K562 (cell line): ENCODE measurements at regions not wholly inside any gene's neighbourhood (a gene's known extent, or its start where the extent isn't known, plus 50 kb on each side); places are given as distances from the start of the nearest gene placed in this dataset.

Source experiments
- ASH1L ChIP-seq: fragments of 450-650 bp; IDR thresholded peaks from 2 replicates; pipeline ENCODE4 v1.6.1; 2018; ENCODE audit warnings: borderline replicate concordance, mild to moderate bottlenecking, low read depth; ENCODE audit not compliant: partially characterized antibody
- CREB1 ChIP-seq, 2 experiments: sonication (generic) in 1 of 2; formaldehyde crosslinking in 1 of 2; IDR thresholded peaks; 2 replicates each; pipeline versions ENCODE4 v1.6.1 to v1.8.0; 2012 to 2022; ENCODE audit warnings: inconsistent platforms in 1 of 2, mild to moderate bottlenecking in 1 of 2, missing genetic modification reagents in 1 of 2, moderate library complexity in 1 of 2
- FOXM1 ChIP-seq, 2 experiments: fragments of 450-650 bp in 1 of 2; sonication (generic) in 1 of 2; formaldehyde crosslinking in 1 of 2; IDR thresholded peaks; 2 replicates each; pipeline versions ENCODE4 v1.6.1 to v1.9.0; 2017 to 2022; ENCODE audit warnings: low read depth in 2 of 2, mild to moderate bottlenecking in 2 of 2, missing genetic modification reagents in 1 of 2, moderate library complexity in 1 of 2
- IRF1 ChIP-seq: sonication (generic); formaldehyde crosslinking; IDR thresholded peaks from 2 replicates; pipeline ENCODE4 v1.8.0; 2022; ENCODE audit warnings: missing genetic modification reagents, mild to moderate bottlenecking, borderline replicate concordance
- PKNOX1 ChIP-seq: fragments of 450-650 bp; IDR thresholded peaks from 2 replicates; pipeline ENCODE4 v1.6.1; 2016
- RAD21 ChIP-seq, 2 experiments: fragments of 250-450 bp in 1 of 2; fragments of 450-650 bp in 1 of 2; sonication (Bioruptor Pico) in 1 of 2; formaldehyde crosslinking in 1 of 2; IDR thresholded peaks in 1 of 2; conservative IDR thresholded peaks in 1 of 2; 2 replicates each; pipeline versions ENCODE4 v1.4.0 to v1.8.0; 2020 to 2022; ENCODE audit warnings: mild to moderate bottlenecking in 2 of 2, moderate library complexity in 1 of 2
- ZNF12 ChIP-seq: sonication (generic); formaldehyde crosslinking; IDR thresholded peaks from 2 replicates; pipeline ENCODE4 v1.4.0; 2020; ENCODE audit warnings: mild to moderate bottlenecking, missing genetic modification reagents
- ZSCAN32 ChIP-seq: fragments of 450-650 bp; formaldehyde crosslinking; IDR thresholded peaks from 2 replicates; pipeline ENCODE4 v1.4.0; 2020; ENCODE audit warnings: mild to moderate bottlenecking, moderate library complexity
- TF ChIP-seq, protein P1 (sequence below): fragments of 250-450 bp; sonication (Bioruptor Pico); IDR thresholded peaks from 2 replicates; pipeline ENCODE4 v1.8.0; 2021; ENCODE audit warnings: mild to moderate bottlenecking, moderate library complexity

DNA sequence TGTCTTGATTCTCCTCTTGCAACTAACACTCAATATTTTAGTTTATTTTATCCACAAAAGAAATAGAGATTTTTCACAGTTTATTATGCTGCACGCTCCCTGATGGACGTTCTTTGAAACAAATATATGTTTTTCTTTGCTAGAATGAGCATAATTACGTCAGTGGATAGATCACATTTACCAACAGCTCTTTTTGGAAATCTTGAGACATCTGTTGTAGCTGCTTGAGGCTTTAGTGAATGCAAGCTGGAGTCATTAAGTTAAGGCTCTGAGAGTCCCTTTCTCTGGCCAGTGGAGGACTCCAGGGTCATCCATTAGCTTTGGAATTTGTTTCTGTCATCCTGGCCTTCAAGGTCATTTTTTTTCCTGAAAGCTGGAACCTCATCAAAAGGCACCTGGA lies 405.6 kb upstream of the TMEM132C start:
- TF ChIP-seq ZSCAN32 (CRISPR knock-in tag): no peak
- TF ChIP-seq ASH1L: no peak
- TF ChIP-seq FOXM1 (IDR thresholded peaks at IDR 0.05; ENCODE audit: low read depth): no peak
- TF ChIP-seq FOXM1 (CRISPR knock-in tag; IDR thresholded peaks at IDR 0.05; ENCODE audit: low read depth): no peak
- no peak for TF ChIP-seq IRF1 (CRISPR knock-in tag)
- TF ChIP-seq CREB1 (IDR thresholded peaks at IDR 0.05): no peak
- no peak for TF ChIP-seq CREB1 (CRISPR knock-in tag; IDR thresholded peaks at IDR 0.05)
- no peak for TF ChIP-seq PKNOX1
- TF ChIP-seq ZNF12 (CRISPR knock-in tag): no peak
- no peak for TF ChIP-seq RAD21 (CRISPR knock-in tag; conservative IDR thresholded peaks at IDR 0.05 in 1 of 2, IDR thresholded peaks at IDR 0.05 in 1 of 2)
- TF ChIP-seq, protein P1, sequence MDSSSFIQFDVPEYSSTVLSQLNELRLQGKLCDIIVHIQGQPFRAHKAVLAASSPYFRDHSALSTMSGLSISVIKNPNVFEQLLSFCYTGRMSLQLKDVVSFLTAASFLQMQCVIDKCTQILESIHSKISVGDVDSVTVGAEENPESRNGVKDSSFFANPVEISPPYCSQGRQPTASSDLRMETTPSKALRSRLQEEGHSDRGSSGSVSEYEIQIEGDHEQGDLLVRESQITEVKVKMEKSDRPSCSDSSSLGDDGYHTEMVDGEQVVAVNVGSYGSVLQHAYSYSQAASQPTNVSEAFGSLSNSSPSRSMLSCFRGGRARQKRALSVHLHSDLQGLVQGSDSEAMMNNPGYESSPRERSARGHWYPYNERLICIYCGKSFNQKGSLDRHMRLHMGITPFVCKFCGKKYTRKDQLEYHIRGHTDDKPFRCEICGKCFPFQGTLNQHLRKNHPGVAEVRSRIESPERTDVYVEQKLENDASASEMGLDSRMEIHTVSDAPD (CRISPR knock-in tag): no peak
